HG03025 (cell line): ENCODE measurements at regions not wholly inside any gene's neighbourhood (a gene's known extent, or its start where the extent isn't known, plus 50 kb on each side); places are given as distances from the start of the nearest gene placed in this dataset.
"Not testable (repeated sequence)": the region's sequence is repeated elsewhere in the genome, so short reads cannot be mapped to it uniquely, and the experiment has no call there.

Experiments
- ATAC-seq: cut with Tn5 transposase; IDR thresholded peaks from one replicate; pipeline ENCODE4 v1.9.1; 2021; ENCODE audit warnings: mild to moderate bottlenecking, moderate library complexity; ENCODE audit not compliant: unreplicated experiment, low FRiP score

DNA sequence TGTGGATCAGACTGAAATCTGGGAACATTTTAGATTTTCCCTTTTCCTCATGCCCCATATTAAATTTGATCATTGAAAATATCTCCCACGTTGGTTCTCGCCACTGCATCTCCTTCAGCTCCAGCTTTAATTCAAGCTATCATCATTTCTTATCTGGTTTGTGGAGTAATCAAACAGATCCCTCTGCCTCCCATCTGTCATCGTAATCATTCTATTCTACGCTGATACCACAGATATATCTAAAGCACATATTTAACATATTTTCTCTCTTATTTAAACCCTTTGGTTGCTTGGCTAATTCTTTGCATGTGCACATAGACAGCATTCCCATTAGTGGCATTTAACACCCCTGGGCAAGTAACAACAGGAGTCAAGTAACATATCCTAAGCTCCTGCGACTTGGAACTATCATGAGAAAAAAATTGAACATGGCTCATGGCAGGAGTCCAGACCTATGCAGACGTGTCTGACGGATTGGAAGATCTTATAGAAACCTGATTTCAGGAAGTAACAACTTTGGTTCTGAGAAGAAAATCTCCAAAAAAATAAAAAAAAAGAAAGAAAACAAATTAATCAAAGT, 158.8 kb upstream of the KYNU start:
- no peak for ATAC-seq

DNA sequence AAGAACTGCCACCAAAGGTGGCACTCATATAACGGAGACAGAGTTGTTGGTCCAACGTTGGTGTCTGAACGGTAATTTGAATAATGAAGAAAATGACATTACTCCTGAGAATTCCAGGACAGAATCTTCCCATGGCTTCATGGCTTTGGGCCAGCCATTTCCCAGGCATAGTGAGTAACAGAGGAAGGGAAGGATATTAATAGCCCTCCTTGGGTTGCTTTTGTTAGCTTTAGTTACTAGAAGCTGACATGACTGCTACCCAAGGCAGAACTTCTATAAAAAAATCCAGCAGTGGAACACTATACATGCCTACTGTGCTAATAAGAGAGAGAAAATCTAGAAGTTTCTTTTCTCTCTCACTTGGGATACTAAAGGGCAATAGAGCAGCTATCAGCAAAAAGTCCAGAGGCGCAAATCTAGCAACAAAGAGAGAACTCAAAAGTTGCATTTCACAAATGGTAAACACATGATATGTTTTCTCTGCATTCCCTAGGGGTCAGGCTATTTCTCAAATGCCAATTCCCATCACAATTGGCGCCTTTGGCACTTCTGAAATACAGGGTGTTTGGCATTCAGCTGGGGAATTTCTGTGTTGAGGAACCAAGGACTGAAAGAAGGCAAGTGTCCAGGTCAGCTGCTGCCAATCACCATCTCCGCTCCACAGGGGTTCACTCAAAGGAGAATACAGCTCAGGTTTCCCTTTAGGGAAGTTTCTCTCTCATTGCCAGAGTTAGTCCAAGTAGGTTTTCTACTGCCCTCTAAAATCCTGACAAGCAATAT, 160.8 kb upstream of the KYNU start:
- no peak for ATAC-seq

DNA sequence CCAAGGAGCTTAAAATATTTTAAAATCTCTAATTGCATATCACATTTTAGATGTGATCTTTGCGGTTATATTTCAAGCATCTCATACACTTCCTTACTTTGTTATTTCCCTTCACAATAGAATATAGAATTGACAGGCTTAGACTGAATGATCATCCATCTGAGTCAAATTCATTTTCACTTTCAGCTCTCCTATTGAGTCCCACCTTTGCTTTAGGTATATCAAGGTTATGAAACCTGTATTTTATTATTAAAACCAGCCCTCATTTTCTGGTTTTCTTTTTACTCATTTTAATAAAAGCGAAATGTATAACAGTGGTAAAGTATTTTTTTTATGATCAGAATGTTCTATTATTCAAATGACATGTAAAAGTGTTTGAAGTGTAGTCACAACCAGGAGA, 162.9 kb upstream of the KYNU start:
- no peak for ATAC-seq

DNA sequence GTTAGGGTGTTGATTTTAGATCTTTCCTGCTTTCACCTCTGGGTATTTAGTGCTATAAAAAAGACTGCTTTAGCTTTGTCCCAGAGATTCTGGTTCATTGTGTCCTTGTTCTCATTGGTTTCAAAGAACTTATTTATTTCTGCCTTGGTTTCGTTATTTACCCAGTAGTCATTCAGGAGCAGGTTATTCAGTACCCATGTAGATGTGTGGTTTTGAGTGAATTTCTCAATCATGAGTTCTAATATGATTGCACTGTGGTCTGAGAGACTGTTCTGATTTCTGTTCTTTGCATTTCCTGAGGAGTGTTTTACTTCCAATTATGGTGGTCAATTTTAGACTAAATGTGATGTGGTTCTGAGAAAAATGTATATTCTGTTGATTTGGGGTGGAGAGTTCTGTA, 167.1 kb upstream of the KYNU start:
- ATAC-seq = no peak

DNA sequence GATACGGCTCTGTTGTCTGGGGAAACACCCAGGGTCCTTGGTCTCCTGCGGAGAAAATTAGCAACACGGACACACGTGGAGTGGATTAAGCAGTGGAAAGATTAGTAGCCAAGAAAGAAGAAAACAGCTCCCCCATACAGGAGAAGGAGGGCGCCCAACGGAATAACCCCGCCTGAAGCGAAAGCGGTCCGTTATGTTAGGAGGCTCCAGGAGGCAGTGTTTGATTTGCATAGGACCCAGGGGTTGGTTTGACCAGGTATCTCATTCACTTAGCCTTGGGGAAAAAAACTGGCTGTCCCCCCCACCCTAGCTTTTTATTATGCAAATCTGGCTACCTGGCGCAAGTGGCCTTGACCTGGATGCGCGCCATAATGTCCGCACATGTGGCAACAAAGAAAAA, 170.1 kb upstream of the KYNU start:
- ATAC-seq = no peak

DNA sequence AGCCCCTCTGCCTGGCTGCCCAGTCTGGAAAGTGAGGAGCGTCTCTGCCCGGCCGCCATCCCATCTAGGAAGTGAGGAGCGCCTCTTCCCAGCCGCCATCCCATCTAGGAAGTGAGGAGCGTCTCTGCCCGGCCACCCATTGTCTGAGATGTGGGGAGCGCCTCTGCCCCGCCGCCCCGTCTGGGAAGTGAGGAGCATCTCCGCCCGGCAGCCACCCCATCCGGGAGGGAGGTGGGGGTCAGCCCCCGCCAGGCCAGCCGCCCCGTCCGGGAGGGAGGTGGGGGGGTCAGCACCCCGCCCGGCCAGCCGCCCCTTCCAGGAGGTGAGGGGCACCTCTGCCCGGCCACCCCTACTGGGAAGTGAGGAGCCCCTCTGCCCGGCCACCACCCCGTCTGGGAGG, 175.1 kb upstream of the KYNU start:
- not testable (repeated sequence) for ATAC-seq

DNA sequence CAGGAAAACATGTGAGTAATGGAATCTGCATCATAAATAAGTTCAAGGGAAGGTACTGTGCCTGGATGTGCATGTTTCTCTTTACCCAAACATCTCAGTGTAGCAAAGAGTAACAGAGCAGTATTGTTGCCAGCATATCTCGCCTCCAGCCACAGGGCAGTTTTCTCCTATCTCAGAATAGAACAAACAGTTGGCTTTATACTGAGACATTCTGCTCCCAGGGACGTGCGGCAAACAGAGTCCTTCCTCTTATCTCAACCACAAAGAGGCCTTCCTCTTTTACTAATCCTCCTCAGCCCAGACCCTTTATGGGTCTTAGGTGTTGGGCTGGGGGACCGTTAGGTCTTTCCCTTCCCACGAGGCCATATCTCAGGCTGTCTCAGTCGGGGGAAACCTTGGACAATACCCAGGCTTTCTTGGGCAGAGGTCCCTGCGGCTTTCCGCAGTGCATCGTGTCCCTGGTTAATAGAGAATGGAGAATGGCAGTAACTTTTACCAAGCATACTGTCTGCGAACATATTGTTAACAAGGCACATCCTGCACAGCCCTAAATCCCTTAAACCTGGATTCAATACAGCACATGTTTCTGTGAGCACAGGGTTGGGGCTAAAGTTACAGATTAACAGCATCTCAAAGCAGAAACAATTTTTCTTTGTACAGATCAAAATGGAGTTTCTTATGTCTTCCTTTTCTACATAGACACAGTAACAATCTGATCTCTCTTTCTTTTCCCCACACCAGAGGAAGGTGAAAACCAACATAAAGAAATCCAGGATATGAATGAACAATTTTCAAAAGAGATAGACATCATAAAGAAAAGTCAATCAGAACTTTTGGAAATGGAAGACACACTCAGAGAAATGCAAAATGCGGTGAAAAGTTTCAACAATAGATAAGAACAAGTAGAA, 181.9 kb upstream of the KYNU start:
- ATAC-seq = not testable (repeated sequence)

DNA sequence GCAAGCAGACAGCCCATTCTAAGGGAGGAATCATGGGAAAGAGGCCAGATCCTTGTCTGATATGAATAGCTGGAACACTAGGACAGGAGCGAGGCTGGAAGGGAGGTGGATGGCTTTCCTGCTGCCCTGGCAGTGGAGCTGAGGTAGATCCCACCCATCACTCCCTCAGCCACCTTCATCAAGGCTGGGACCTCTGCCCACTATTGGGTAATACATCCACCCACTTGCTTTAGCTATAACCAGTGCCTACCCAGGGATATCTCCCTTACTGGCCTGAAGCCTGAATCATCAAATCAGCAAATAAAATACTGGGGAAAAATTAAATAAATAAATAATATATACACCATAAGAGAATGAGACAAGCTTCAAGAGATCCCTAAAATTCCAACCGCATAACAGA, 183.2 kb upstream of the KYNU start:
- no peak for ATAC-seq

DNA sequence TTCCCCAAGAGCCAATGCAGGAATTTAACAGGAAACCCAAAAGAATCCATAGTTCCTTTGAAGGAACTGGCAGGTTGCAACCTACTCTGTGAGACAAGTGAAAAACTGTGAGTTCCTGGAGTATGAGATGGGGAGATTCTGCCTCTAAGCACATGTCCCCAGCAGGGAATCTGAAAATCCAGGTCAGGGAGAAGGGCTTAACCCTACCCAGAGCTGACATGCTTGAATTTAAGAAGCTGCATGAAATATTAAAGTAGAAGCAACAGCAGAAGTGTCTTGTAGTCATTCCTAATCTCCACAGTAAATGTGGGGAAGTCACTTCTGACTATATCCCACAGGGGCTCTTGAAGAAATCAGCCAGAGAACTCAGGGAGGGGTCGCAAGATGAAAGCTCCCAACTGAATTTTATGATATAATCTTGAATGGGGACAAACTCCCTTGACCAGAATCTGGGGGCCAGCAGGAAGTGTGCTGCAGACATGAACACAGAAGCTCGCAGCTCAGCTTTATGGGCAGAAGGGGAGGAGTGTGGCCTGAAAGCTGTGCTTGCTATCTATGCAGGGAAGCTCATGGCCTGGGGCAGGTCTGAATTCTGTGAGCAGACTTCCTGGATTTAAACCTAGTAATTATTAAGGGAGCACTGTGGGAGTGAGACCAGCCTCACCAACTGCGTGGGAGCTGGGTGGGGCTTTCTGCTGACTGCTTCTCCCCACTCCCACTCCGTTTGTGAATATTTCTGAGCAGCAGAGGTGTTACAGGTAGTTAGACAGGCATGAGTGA, 184.1 kb upstream of the KYNU start:
- no peak for ATAC-seq

DNA sequence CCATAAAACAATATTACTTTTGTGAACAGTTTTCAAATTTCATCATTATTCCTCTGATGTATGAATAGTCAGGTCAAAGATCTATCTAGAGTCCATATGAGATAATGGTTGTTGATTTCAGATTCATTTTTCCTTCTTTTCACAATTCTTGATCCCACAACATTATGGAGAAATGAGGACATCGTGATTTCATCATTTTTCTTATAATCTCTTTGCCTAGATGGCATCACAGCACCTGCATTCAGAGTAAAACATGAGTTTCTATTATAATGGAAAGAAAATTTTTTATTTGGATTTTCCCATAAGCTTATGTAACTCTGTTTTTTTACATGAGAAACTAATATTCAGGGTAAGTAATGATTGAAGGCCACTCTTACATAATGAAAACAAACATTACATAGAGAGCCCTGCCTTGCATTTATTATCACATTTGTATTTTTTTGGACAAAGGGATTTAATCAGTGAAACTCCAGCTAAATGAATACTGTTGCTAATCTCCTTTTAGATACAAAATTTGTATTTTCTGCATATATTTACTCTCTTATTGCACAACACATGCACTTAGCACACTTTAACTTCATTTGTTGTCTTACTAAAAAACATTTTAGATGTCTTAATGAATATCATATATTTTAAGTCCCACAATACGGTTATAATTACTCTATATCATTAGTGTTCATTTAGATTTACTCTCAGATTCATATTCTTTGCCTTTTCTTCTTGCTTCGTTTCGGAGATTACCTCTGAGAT, 188.4 kb upstream of the KYNU start:
- no peak for ATAC-seq

DNA sequence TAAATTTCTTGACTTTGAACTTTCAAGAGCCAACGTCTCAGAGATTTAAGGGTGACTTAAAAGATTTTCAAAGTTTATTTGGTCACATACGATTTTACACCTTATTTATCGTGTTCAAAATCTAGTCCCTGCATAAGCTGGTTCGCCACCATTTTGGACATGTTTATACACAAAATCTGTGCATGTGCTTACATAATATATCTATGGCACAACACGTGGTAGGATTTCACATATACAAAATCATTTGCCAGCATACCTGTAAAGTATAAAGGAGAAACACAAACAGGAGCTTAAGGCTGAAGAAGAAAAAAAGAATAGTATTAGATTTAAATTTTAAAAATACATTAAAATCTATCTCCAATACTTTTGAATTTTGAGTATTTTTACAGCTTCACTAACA, 190.0 kb upstream of the KYNU start:
- no peak for ATAC-seq

DNA sequence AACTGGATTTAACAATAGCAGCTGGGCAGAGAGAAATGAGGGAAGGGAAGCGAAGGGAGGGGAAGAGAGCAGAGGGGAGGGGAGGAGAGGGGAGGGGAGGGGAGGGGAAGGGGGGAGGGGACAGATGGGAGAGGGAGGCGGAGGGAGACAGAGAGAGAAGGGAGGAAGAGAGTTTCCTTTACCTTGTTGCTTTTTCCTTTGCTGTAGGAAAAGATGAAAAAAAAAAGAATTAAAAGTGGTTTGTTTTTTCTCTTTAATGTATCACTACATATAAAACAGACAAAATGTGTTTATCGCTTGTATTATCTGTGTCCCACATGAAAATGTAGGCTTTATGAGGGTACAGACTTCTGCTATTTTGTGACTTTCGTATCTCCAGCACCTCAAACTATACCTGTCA, 190.4 kb upstream of the KYNU start:
- no peak for ATAC-seq

DNA sequence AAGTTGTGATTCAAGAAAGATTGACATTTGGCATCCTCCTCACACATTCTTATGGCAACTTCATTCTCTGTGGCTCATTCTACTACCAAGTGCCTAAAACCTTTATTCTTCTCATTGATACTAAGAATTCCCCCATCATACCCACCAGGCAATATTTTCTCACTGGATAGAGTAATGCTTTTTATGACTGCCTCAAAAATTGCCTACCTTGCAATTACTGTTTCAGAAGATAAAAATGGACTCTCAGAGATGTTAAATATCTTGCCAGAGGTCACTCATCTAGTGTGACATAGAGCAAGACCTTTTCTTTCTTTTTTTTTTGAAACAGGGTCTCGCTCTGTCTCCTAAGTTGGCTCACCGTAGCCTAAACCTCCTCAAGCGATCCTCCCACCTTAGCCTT, 192.8 kb upstream of the KYNU start:
- no peak for ATAC-seq

DNA sequence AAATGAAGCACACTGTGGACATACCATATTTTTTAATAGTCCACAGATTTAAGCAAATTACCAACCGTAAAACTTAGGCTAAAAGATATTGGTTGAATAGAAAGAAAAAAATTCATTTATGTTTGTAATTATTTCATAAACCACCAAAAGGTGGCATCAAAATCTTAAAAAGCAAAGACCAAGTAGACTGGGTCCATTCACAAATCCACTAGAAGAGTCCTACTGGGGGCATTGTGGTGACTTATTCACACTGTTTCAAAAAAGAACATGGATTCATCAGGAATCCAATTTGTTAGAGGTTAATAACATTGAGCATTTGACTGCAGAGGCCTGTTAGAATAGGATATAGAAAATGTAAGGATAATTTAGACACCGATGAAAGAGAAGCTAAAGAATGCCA, 194.9 kb upstream of the KYNU start:
- ATAC-seq = no peak

DNA sequence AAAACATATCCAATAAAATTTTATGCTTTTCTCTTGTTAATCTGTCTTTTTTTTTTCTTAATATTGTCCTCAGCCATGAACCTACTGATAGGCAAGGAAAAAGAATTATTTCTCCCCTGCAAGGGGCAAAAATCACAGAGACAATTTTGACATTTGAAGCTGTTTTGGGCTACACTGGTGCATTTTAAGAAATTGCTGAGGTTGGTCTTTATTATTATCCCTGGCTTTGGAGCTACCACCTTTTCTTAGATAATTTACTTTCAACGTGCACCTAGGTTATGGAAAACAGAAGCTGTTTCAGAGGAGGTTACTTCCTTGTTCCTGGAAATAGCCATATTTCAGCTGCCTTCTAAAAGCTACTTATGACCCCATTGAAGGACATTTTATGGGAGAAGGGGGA, 195.5 kb upstream of the KYNU start:
- ATAC-seq = no peak

DNA sequence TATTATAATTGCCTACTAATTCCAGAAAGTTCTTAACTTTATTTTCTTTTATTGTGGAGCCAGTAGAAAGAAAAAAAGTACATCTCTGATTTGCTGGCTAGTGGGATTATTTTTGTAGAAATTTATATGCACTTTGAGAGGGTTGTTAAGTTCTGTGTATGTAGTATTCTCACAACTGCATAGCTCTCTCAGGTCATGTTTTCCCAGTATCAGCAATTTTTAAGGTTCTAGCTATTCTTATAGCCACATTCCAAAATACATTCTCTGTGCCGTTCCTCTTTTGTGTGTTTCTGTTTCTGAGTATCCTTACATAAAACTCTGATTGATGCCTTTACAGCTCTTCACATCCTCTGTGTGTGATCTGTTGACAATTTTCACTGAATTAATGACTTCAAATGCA, 199.3 kb upstream of the KYNU start:
- ATAC-seq = no peak

DNA sequence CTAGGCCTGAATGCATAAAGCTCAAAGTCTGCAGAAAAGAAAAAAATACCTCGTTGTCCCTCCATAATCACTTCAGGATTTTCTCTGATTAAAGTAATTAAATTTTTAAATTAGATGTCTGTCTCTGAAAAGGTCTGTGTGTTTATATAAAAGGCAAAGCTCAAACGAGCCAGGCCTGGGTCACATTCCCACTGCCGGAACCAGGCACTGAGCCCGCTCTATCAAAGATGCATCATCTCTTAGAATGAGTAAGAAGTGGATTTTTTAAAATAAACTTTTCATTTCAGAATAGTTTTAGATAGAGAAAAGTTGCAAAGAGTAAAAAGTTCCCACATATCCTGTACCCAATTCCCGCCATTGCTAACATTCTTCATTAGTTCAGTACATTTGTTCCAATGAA, 202.1 kb upstream of the KYNU start:
- ATAC-seq = no peak

DNA sequence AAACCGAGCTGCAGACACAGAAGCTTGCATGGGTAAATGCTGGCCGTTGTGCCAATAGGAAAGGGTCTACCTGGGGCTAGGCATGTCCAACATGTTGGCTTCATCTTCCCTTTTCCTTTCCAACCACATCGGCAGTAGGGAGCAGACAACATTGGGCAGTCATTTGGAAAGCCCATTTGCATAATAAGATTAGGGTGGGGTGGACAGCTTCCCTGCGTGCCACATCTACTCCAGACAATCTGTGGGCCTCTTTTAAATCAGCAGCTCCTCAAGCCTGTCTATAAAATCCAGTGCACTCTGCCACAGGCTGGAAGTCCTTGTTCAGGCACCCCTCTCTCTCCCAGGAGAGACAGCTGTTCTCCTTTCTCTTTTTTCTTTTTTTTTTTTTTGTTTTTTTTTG, 203.6 kb upstream of the KYNU start:
- no peak for ATAC-seq

DNA sequence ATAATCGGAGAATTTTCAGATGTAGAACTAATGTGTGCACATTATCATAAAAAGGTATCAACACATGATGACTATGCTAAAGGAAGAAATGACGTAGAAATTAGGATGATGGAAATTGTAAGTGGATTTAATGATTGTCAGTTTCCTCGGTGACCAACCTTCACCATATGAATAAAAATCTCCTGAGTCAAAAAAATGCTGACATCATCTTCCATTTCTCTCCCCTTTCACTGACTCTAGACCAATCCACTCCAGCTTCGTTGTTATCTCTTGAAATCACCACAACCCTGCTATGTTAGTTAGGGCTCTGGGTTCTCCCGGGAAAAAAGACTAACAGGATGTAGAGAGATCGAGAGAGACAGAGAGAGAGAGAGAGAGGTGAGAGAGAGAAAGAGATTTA, 204.8 kb upstream of the KYNU start:
- no peak for ATAC-seq

DNA sequence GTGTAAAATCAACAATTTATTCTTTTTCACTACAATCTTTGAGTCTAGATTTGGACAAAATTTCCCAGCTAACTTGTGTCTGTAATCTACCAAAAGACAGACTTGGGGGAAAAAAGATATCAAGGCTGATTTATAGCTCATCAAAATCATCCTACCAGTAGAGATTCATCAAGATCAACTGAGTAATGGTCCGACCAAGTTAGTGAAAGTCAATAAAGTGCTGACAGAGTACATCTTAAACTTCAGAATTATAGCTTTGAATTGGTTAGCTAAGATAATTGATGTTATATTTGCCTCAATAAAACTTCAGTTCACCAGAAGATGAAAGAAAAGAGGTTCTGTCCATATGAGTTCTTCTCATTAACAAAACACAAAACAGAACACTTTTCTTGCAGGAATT, 207.1 kb upstream of the KYNU start:
- no peak for ATAC-seq
